H1 (cell line): ENCODE measurements at regions not wholly inside any gene's neighbourhood (a gene's known extent, or its start where the extent isn't known, plus 50 kb on each side); places are given as distances from the start of the nearest gene placed in this dataset.
A peak's percentile ranks its signal among the peaks of the same experiment; 100 is the strongest.

ENCODE experiments used
- CTCF ChIA-PET: fragments of 300-600 bp; sonication (Branson Sonifier 250); formaldehyde crosslinking; loops from one replicate; lab custom pipeline; 2021; ENCODE audit not compliant: partially characterized antibody; lab: Charles Lee
- POLR2A ChIA-PET: fragments of 300-600 bp; sonication (Branson Sonifier 250); formaldehyde crosslinking; loops from one replicate; lab custom pipeline; 2021; ENCODE audit warnings: inconsistent platforms; ENCODE audit not compliant: partially characterized antibody; lab: Charles Lee
- DNase-seq, 2 experiments: peaks; one replicate each; pipeline versions ENCODE4 v3.0.0 to v3.0.0-alpha.2; 2010 to 2022; ENCODE audit warnings: low spot score in 2 of 2, low read depth in 1 of 2, mixed read lengths in 1 of 2
- FAIRE-seq: peaks from 2 replicates; lab custom pipeline; 2011; peaks lifted over from hg19 to GRCh38; lab: Jason Lieb, UNC
- H2AFZ ChIP-seq: 2 replicates; pipeline ENCODE4 v1.8.1; 2012; ENCODE audit warnings: low read length, inconsistent platforms
- H2AK5ac ChIP-seq: 2 replicates; pipeline ENCODE4 v1.6.1; 2013; ENCODE audit warnings: low read depth, low read length
- H2BK120ac ChIP-seq: replicated peaks from 2 replicates; pipeline ENCODE3; 2013; ENCODE audit warnings: low read depth, low read length, inconsistent platforms
- H2BK12ac ChIP-seq: 2 replicates; pipeline ENCODE4 v1.6.1; 2013; ENCODE audit warnings: low read depth, low read length
- H2BK15ac ChIP-seq: 2 replicates; pipeline ENCODE4 v1.6.1; 2013; ENCODE audit warnings: low read length
- H2BK20ac ChIP-seq: 2 replicates; pipeline ENCODE4 v1.6.1; 2013; ENCODE audit warnings: low read length
- H2BK5ac ChIP-seq: 2 replicates; pipeline ENCODE4 v1.6.1; 2013; ENCODE audit warnings: low read depth, low read length
- H3K14ac ChIP-seq: 2 replicates; pipeline ENCODE4 v1.6.1; 2013; ENCODE audit warnings: inconsistent platforms; ENCODE audit not compliant: insufficient read length
- H3K18ac ChIP-seq: 2 replicates; pipeline ENCODE4 v1.6.1; 2013; ENCODE audit warnings: low read length; ENCODE audit errors: extremely low read depth
- H3K23ac ChIP-seq: 2 replicates; pipeline ENCODE4 v1.6.1; 2013; ENCODE audit warnings: inconsistent platforms; ENCODE audit not compliant: insufficient read length
- H3K23me2 ChIP-seq: 2 replicates; pipeline ENCODE4 v1.6.1; 2013; ENCODE audit warnings: low read depth, low read length
- H3K27ac ChIP-seq: 2 replicates; pipeline ENCODE4 v1.6.1; 2011; ENCODE audit warnings: low read depth, low read length, inconsistent platforms
- H3K27me3 ChIP-seq, 4 experiments: replicated peaks in 1 of 4; 1 replicate in 1 of 4; 2 replicates in 3 of 4; pipeline versions ENCODE4 v1.6.1 to v1.8.1; 2011 to 2013; ENCODE audit warnings: low read length in 3 of 4, mild to moderate bottlenecking in 3 of 4, inconsistent platforms in 2 of 4, mixed read lengths in 2 of 4, moderate library complexity in 1 of 4; ENCODE audit not compliant: control insufficient read depth in 3 of 4, insufficient read depth in 3 of 4; ENCODE audit errors: extremely low read depth in 1 of 4
- H3K36me3 ChIP-seq, 4 experiments: 2 replicates each; pipeline versions ENCODE4 v1.6.1 to v1.8.1; 2011 to 2013; ENCODE audit warnings: mild to moderate bottlenecking in 4 of 4, low read length in 3 of 4, moderate library complexity in 2 of 4, control low read depth in 1 of 4, inconsistent platforms in 1 of 4; ENCODE audit not compliant: insufficient read depth in 4 of 4, control insufficient read depth in 2 of 4
- H3K4ac ChIP-seq: replicated peaks from 2 replicates; pipeline ENCODE3; 2013; ENCODE audit warnings: low read length, low read depth, mixed read lengths, inconsistent platforms; ENCODE audit not compliant: insufficient read length
- H3K4me1 ChIP-seq, 4 experiments: replicated peaks in 1 of 4; 1 replicate in 1 of 4; 2 replicates in 3 of 4; pipeline versions ENCODE4 v1.6.1 to v1.8.1; 2011 to 2013; ENCODE audit warnings: low read length in 3 of 4, inconsistent platforms in 2 of 4, mixed read lengths in 1 of 4; ENCODE audit not compliant: insufficient read depth in 4 of 4, control insufficient read depth in 3 of 4
- H3K4me2 ChIP-seq, 2 experiments: 2 replicates each; pipeline versions ENCODE4 v1.6.1 to v1.8.1; 2011 to 2013; ENCODE audit warnings: low read depth in 2 of 2, low read length in 2 of 2, control low read depth in 1 of 2, inconsistent platforms in 1 of 2, mild to moderate bottlenecking in 1 of 2; ENCODE audit not compliant: insufficient read depth in 1 of 2
- H3K4me3 ChIP-seq, 4 experiments: fragments of 200-600, 300-600 bp in 1 of 4; sonication (generic), shearing (Covaris generic), sonication (Bioruptor Twin) in 1 of 4; 2 replicates each; pipeline versions ENCODE4 v1.5.1 to v1.8.1; 2011 to 2016; ENCODE audit warnings: low read length in 4 of 4, low read depth in 3 of 4, control low read depth in 2 of 4, inconsistent platforms in 2 of 4, mild to moderate bottlenecking in 2 of 4, mixed read lengths in 1 of 4, moderate library complexity in 1 of 4; ENCODE audit not compliant: insufficient read depth in 2 of 4; ENCODE audit errors: extremely low read depth in 1 of 4
- H3K56ac ChIP-seq: replicated peaks from 2 replicates; pipeline ENCODE3; 2013; ENCODE audit warnings: low read depth, mild to moderate bottlenecking, mixed read lengths, low read length, inconsistent platforms; ENCODE audit not compliant: insufficient read length
- H3K79me1 ChIP-seq: 2 replicates; pipeline ENCODE4 v1.6.1; 2013; ENCODE audit warnings: low read depth, low read length, control low read depth
- H3K79me2 ChIP-seq, 2 experiments: 2 replicates each; pipeline versions ENCODE4 v1.6.1 to v1.8.1; 2012 to 2013; ENCODE audit warnings: low read length in 2 of 2, mild to moderate bottlenecking in 2 of 2, inconsistent platforms in 1 of 2; ENCODE audit not compliant: insufficient read depth in 2 of 2, control insufficient read depth in 1 of 2
- H3K9ac ChIP-seq, 4 experiments: replicated peaks in 1 of 4; 1 replicate in 1 of 4; 2 replicates in 3 of 4; pipeline versions ENCODE4 v1.6.1 to v1.8.1; 2011 to 2013; ENCODE audit warnings: low read depth in 3 of 4, low read length in 3 of 4, control low read depth in 2 of 4, mild to moderate bottlenecking in 2 of 4, moderate library complexity in 2 of 4, inconsistent platforms in 1 of 4; ENCODE audit errors: extremely low read depth in 1 of 4
- H3K9me3 ChIP-seq, 2 experiments: 2 replicates each; pipeline versions ENCODE4 v1.6.1 to v1.8.1; 2012 to 2013; ENCODE audit warnings: mild to moderate bottlenecking in 2 of 2, moderate library complexity in 2 of 2, control low read depth in 1 of 2, inconsistent platforms in 1 of 2, low read depth in 1 of 2, low read length in 1 of 2, mixed read lengths in 1 of 2; ENCODE audit not compliant: insufficient read depth in 2 of 2
- H4K20me1 ChIP-seq, 2 experiments: replicated peaks in 1 of 2; 2 replicates each; pipeline versions ENCODE3 to v1.8.1; 2011 to 2013; ENCODE audit warnings: inconsistent platforms in 2 of 2, low read length in 2 of 2, mild to moderate bottlenecking in 1 of 2; ENCODE audit not compliant: insufficient read depth in 2 of 2, control insufficient read depth in 1 of 2
- H4K5ac ChIP-seq: 2 replicates; pipeline ENCODE4 v1.6.1; 2013; ENCODE audit warnings: low read length, low read depth, mixed read lengths, inconsistent platforms; ENCODE audit not compliant: insufficient read length
- H4K8ac ChIP-seq: 2 replicates; pipeline ENCODE4 v1.8.0; 2013; ENCODE audit warnings: mild to moderate bottlenecking, moderate library complexity, low read length, inconsistent platforms; ENCODE audit not compliant: insufficient read depth; ENCODE audit errors: extremely low read depth
- H4K91ac ChIP-seq: replicated peaks from 2 replicates; pipeline ENCODE3; 2013; ENCODE audit warnings: low read length, mixed read lengths, inconsistent platforms; ENCODE audit not compliant: insufficient read length
- BACH1 ChIP-seq: IDR thresholded peaks from 2 replicates; pipeline ENCODE4 v1.6.1; 2012; ENCODE audit warnings: low read length, improper control_type of control experiment
- SIN3A ChIP-seq, 2 experiments: IDR thresholded peaks in 1 of 2; conservative IDR thresholded peaks in 1 of 2; 2 replicates each; pipeline ENCODE4 v1.6.1; 2011 to 2012; ENCODE audit warnings: low read length in 2 of 2, improper control_type of control experiment in 1 of 2, low read depth in 1 of 2, mild to moderate bottlenecking in 1 of 2
- WGBS, 2 experiments: shearing (Covaris generic) in 1 of 2; methylation state at CpG; one replicate each; pipeline versions ENCODE4 v1.1.6 to v1.1.7; 2013 to 2015; ENCODE audit warnings: low lambda C conversion rate in 2 of 2, mixed read lengths in 2 of 2, inconsistent platforms in 1 of 2, low coverage in 1 of 2, missing lambda C conversion rate in 1 of 2; ENCODE audit not compliant: insufficient replicate concordance in 2 of 2, insufficient coverage in 1 of 2, insufficient read length in 1 of 2; ENCODE audit errors: extremely low coverage in 1 of 2, missing lambda C conversion rate in 1 of 2; 5-methylcytosine and 5-hydroxymethylcytosine counted together

DNA sequence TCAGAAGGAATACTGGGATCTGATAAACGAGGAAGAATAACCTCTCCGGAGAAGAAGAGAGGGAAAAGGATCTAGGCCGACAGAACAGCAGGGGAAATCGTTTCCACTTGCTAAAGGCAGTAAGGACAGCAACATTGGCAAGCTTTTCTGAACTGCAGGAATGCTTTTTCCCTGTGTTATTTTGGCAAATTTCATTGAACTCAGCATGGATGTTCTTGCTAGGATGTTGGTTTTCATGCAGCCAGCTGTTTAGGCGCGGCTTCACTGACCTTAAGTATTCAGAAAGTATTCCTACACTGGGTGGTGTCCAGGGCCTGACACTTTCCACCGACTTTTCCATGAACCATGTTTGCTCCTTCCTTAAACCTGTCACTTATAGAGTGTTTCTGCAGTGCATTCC, 489.7 kb downstream of the CNTN3 start:
- Histone ChIP-seq H4K20me1 (no peaks in the 10 kb centered on the region), H2BK5ac (no peak overlapping the region), H2BK15ac (no peak overlapping the region), H3K9me3 (peaks cover 5% of the 10 kb centered on the region in 2 experiments; a peak in 2 of 4 replicates), H3K4me3 (no peak overlapping the region), H3K14ac (no peak overlapping the region), H3K4ac (no peak overlapping the region), H4K91ac (no peak overlapping the region), H3K27me3 (no peaks in the 10 kb centered on the region), H2AFZ (0 out of 2 replicates have a peak overlapping the region, but pooled peaks have one; percentile 40), H4K8ac (no peak overlapping the region), H3K79me1 (no peaks in the 10 kb centered on the region), H3K23ac (no peak overlapping the region), H3K79me2 (no peaks in the 10 kb centered on the region), H2BK120ac (no peak overlapping the region), H3K36me3 (no peaks in the 10 kb centered on the region), H3K9ac (no peak overlapping the region), H4K5ac (no peak overlapping the region), H3K27ac (no peak overlapping the region), H3K4me1 (no peaks in the 10 kb centered on the region), H3K18ac (no peak overlapping the region), H2BK20ac (no peak overlapping the region), H2AK5ac (no peak overlapping the region), H3K4me2 (no peak overlapping the region), H3K56ac (no peak overlapping the region), H3K23me2 (peaks cover 1% of the 10 kb centered on the region; the same call in 1 of the 2 replicates), H2BK12ac (no peak overlapping the region)
- FAIRE-seq (no peak), DNase-seq (no peak)
- ChIA-PET CTCF (no interaction called here), POLR2A (no interaction called here)
- 90% methylated on average over 7 of the region's 7 CpGs; no CpG with 5 or more reads in 1 of the 2 experiments for WGBS, 2 experiments
- no peak for TF ChIP-seq SIN3A (conservative IDR thresholded peaks at IDR 0.05 in 1 of 2, IDR thresholded peaks at IDR 0.05 in 1 of 2; ENCODE audit: low read depth in 1 of 2, low read length in 2 of 2)
- TF ChIP-seq BACH1 = no peak
